Hematopoietic multipotent progenitor cell treated with erythropoietin and hydrocortisone succinate and interleukin-3 and kit ligand, for 17 days (in vitro differentiated cells): ENCODE measurements at regions not wholly inside any gene's neighbourhood (a gene's known extent, or its start where the extent isn't known, plus 50 kb on each side); places are given as distances from the start of the nearest gene placed in this dataset.

ENCODE experiments used
- DNase-seq: peaks from one replicate; pipeline ENCODE4 v3.0.0-alpha.2; 2015; ENCODE audit warnings: low spot score

GRCh38 chr2:19747310-19748072, 154.3 kb downstream of the TTC32 start:
- DNase-seq = no peak

GRCh38 chr2:19746611-19747309, 155.0 kb downstream of the TTC32 start:
- DNase-seq = no peak

DNA sequence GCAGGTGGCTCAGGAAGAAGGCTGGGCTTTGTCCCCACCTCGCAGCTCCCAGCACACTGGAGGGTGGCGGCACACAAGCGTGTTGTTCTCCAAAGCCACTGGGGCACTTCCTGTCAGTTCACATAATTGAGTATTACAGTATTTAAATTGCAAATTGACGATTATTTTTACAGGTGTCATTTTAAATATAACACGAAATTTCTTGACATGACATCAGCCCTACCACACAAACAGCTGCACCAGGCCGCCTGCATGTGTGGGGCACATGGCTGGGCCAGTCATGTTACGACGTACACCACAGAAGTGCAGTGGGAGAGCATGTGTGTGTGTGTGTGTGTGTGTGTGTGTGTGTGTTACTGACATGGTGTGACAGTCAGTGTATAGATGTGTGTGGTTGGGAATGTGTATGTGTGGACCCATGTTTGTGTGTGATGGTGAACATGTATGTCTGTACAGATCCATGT, 155.6 kb downstream of the TTC32 start:
- no peak for DNase-seq

DNA sequence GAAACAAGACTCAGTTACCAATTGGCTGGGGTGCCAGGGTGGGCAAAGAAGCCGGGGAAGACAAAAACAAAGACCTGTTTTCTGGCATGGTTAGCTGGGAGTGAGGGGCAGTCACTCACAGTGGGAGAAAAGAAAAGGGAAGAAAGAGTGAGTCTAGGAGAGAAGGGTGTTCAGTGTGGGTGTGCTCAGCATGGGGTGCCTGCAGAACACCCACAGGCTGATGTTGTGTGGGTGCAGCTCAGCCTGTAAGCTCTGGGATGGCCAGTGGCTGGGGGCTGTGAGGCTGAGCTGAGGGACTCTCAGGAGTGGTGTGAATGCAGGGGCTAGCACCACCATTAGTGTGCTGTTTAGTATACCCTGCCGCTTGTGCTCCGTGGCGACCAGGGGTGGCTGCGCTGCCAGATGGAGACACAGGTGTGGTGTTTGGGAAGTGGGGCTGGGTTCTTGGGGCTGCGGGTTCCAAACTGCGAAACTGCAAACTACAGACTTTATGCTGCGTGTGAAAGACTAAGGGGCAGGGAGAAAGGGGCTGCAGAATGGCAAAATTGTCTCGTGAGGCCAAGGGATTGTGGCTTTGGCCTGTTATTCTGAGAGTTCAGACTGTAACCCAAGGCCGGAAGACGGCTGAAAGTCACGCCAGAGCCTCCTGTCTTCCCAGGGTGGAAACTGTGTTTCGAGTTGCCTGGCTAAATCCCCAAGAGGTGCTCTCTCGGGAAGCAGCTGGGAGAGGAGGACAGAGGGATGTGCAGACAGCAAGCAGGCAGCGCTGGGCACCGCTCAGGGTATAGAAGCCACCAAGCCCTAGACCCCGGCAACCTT, 156.3 kb downstream of the TTC32 start:
- no peak for DNase-seq

DNA sequence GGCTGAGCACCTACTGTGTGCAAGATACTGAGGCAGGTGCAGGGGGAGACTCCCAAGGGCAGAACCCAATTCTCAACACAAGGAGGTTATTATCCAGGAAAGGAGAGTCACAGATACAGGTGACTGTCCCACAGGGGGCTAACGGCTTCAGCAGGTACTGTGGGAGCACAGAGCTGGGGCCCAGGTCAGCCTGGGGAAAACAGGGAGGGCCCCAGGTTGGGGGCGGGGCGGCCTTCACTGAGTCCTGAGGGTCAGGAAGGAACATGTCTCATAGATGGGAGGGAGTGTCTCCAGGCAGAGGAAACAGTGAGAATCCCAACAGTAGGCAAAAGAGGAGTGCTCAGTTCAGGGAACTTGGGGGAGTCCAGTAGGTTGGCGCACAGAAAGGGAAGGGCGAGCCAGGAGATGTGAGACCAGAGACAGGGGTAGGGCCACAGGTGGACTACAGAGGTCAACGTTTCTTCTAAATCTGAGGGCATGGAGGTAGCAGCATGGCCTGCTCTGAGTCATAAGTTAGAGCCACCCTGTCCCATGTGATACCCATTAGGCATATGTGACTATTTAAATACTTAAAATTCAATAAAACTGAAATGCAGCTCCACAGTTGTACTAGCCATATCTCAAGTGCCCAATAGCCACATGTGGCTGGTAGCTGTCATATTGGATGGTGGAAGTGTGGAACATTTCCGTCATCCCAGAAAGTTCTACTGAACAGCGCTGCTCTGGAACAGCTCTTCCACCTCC, 157.2 kb downstream of the TTC32 start:
- DNase-seq = no peak

- no peak for DNase-seq
Measured at GRCh38 chr2:19743641-19744040, 158.1 kb downstream of the TTC32 start.

GRCh38 chr2:19742872-19743271, 158.9 kb downstream of the TTC32 start:
- DNase-seq = no peak

DNA sequence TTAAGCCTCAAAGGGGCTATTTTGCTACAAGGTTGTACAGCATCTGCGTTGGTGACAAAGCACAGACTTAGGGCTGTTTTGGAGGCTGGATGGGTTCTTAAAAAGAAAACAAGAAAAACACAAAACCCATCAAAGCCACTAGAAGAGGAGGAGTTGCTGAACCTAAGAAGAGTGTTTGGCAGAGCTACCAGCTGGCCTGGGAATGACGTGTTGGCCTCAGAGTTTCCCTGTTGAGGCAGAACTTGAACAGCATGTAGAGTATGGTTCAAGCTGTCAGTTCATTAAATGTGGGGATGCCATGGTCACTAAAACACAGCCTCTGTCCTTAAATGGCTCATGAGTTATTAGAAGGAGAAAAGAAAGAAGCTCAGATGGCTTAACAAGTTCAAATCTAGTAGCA, 162.5 kb downstream of the TTC32 start:
- no peak for DNase-seq

DNA sequence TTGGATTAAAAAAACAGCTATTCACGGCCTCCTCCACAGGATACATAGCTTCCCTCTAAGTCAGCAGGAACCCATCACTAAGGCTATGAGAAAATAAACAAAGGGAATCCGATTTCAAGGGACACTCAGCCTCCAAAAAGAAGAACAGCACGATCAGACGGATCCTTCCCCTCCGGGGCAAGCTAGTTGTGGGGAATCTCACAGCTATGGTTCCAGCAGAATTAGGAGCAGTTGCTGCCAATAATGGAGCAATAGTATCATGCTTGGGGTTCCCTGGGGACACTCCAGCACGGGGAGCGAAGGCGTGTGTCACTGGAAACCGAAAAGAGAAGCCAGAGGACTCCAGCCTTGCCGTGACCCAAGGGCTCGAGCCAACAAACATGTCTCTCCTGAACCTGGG, 163.1 kb downstream of the TTC32 start:
- DNase-seq = no peak

- no peak for DNase-seq
Measured at GRCh38 chr2:19736191-19736831, 165.5 kb downstream of the TTC32 start.

GRCh38 chr2:19733951-19734425, 167.8 kb downstream of the TTC32 start:
- no peak for DNase-seq

DNA sequence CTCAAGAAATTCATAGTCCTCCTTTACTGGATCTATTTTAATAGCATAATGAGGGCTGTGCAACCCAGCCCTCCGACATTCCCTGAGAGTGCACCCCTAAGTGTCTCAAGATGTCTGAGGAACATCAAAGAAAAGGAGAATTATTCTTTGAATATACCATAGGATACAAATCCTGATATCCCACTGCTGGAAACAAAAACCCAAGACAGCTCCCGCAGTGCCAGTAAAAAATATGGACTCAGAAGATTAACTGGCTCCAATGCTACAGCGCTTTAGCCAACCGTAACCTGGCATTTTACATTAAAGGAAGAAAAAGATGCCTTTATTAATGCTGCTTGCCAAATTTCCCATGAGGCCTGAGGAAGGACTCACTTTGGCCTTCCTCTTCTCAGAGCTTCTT, 168.4 kb downstream of the TTC32 start:
- DNase-seq = no peak

DNA sequence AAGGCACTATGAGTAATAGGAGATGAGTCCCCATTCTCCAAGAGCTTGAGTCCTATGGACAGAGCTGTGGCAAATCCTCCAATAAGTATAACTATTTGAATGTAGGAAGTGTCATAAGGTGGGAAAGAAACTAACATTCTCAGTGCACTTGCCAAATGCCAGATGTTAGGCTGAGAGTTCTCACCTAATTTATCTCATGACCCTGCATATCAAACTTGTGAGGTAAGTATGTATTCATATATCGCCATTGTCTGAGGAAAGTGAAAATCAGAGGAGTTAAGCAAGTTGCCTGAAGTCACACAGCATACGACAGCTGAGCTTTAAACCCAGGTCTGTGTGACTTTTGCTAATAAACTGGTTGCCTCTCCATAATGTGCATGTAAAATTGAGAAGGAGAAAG, 169.5 kb downstream of the TTC32 start:
- no peak for DNase-seq

GRCh38 chr2:19731515-19731914, 170.3 kb downstream of the TTC32 start:
- DNase-seq = no peak

- DNase-seq = no peak
Measured at GRCh38 chr2:19731037-19731436, 170.7 kb downstream of the TTC32 start.

DNA sequence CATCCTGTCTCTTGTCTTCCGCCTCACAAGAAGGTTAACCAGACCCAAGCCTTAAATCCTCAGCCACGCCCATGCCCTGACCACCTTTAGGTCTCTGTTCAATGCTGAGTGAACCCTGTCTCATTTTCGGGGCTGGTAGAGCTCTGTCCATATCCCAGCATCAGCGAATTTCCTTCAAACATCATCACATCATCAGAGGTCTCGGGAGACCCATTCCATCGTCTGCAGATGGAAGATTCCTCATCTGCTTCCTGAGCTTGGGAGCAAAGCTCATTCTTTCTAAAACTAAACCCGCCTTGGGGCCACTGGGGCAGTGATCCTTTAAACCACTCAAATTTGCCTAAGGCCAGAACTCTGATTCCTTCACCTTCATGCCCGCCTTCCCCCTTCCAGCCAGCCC, 173.7 kb downstream of the TTC32 start:
- DNase-seq = no peak

DNA sequence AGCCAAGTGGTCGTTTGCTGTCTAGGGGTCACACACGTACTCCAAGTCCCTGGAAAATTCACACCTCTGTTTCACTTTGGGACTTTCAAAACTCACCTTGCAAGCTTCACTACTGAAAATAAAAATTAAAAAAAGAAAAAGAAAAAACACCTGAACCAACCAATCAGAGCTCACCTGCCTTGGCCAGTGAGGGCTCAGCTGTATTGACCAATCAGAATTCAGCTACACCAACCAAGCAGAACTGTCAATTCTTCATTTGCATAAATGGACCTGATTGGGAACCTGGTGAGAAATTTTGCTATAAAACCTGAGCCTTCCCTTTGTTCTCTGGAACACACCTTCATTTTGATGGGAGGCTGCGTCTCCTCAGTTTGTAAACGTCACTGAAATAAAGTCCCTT, 176.4 kb downstream of the TTC32 start:
- DNase-seq = no peak

GRCh38 chr2:19723021-19723420, 178.8 kb downstream of the TTC32 start:
- DNase-seq = no peak

- no peak for DNase-seq
Measured at GRCh38 chr2:19722531-19722971, 179.2 kb downstream of the TTC32 start.

- DNase-seq = no peak
Measured at GRCh38 chr2:19720306-19720705, 181.5 kb downstream of the TTC32 start.

DNA sequence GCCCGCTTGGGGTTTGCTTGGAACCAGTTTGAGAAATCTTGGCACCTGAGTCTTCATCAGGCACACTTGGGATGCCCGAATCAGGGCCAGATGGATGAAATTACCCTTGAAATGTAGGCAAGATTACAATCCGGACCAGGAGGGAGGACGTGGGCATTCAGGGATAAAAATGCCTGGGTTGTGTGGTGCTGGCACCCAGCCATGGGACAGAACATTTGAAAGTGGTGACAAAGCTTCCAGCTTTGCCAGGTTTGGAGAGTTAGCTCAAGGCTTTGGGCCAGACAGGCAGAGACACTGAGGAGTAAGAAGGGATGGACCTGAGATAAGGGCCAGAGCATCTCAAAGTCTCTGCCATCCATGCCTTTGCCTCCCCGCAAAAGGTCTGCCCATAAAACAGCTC, 182.2 kb downstream of the TTC32 start:
- DNase-seq = no peak
